IMR-90 (cell line): ENCODE measurements at regions not wholly inside any gene's neighbourhood (a gene's known extent, or its start where the extent isn't known, plus 50 kb on each side); places are given as distances from the start of the nearest gene placed in this dataset.

Experiments
- ATAC-seq: fragments of 200-7000 bp; cut with Tn5 transposase; 2 replicates; pipeline ENCODE4 v1.9.1; 2020; ENCODE audit warnings: low read depth, mild to moderate bottlenecking, moderate library complexity
- BruUV-seq: library from RNA; stranded (reverse); fragments of 400-500 nt; replicated peaks from 2 replicates; lab custom pipeline; 2021; lab: Mats Ljungman, UMichigan
- CTCF ChIA-PET: fragments of 300-600 bp; formaldehyde crosslinking; extraction: SDS; loops from one replicate; lab custom pipeline; 2021; ENCODE audit warnings: antibody characterized with exemption; lab: Yijun Ruan, JAX
- POLR2A ChIA-PET: fragments of 300-600 bp; sonication (Branson Sonifier 250); formaldehyde crosslinking; loops from one replicate; lab custom pipeline; 2022; ENCODE audit warnings: antibody characterized with exemption; ENCODE audit not compliant: unreplicated experiment; lab: Charles Lee
- DNase-seq: peaks from one replicate; pipeline ENCODE4 v3.0.0; 2013
- H2AFZ ChIP-seq: replicated peaks from 2 replicates; pipeline ENCODE3; 2013; ENCODE audit warnings: low read length, mild to moderate bottlenecking; ENCODE audit not compliant: poor library complexity
- H2AK5ac ChIP-seq: 2 replicates; pipeline ENCODE4 v1.6.1; 2013; ENCODE audit warnings: low read depth, low read length, inconsistent platforms
- H2AK9ac ChIP-seq: replicated peaks from 2 replicates; pipeline ENCODE3; 2013; ENCODE audit warnings: mild to moderate bottlenecking, low read depth, low read length, moderate library complexity; ENCODE audit not compliant: poor library complexity
- H2BK120ac ChIP-seq: 2 replicates; pipeline ENCODE4 v1.6.1; 2013; ENCODE audit warnings: low read depth, low read length, inconsistent platforms
- H2BK15ac ChIP-seq: 3 replicates; pipeline ENCODE4 v1.6.1; 2013; ENCODE audit warnings: low read depth, low read length, inconsistent platforms
- H2BK20ac ChIP-seq: 2 replicates; pipeline ENCODE4 v1.6.1; 2013; ENCODE audit warnings: low read depth, mild to moderate bottlenecking, inconsistent platforms, low read length, moderate library complexity
- H2BK5ac ChIP-seq: 2 replicates; pipeline ENCODE4 v1.6.1; 2013; ENCODE audit warnings: mild to moderate bottlenecking, low read depth, low read length, inconsistent platforms; ENCODE audit not compliant: poor library complexity, severe bottlenecking
- H3K14ac ChIP-seq: replicated peaks from 2 replicates; pipeline ENCODE4 v1.6.1; 2013; ENCODE audit warnings: low read depth, low read length, inconsistent platforms
- H3K18ac ChIP-seq: 2 replicates; pipeline ENCODE4 v1.6.1; 2013; ENCODE audit warnings: low read depth, low read length, control low read depth
- H3K23ac ChIP-seq: 2 replicates; pipeline ENCODE4 v1.6.1; 2013; ENCODE audit warnings: low read depth, low read length, inconsistent platforms
- H3K27ac ChIP-seq: 2 replicates; pipeline ENCODE4 v1.5.1; 2013; ENCODE audit warnings: mild to moderate bottlenecking, control low read depth, low read length; ENCODE audit not compliant: insufficient read depth
- H3K27me3 ChIP-seq: 2 replicates; pipeline ENCODE4 v1.6.1; 2013; ENCODE audit warnings: low read length; ENCODE audit not compliant: control insufficient read depth, insufficient read depth
- H3K36me3 ChIP-seq: 2 replicates; pipeline ENCODE4 v1.6.1; 2013; ENCODE audit warnings: low read length, mixed read lengths; ENCODE audit not compliant: control insufficient read depth, insufficient read depth
- H3K4ac ChIP-seq: 2 replicates; pipeline ENCODE4 v1.6.1; 2013; ENCODE audit warnings: low read depth, low read length, inconsistent platforms
- H3K4me1 ChIP-seq: 2 replicates; pipeline ENCODE4 v1.6.1; 2013; ENCODE audit warnings: low read length, mixed read lengths; ENCODE audit not compliant: control insufficient read depth, insufficient read depth
- H3K4me2 ChIP-seq: 2 replicates; pipeline ENCODE4 v1.6.1; 2013; ENCODE audit warnings: low read depth, mild to moderate bottlenecking, control low read depth, low read length, moderate library complexity
- H3K4me3 ChIP-seq: 2 replicates; pipeline ENCODE4 v1.5.1; 2013; ENCODE audit warnings: low read depth, mild to moderate bottlenecking, control low read depth, low read length, moderate library complexity; ENCODE audit not compliant: insufficient read depth
- H3K56ac ChIP-seq: 2 replicates; pipeline ENCODE4 v1.6.1; 2013; ENCODE audit warnings: low read length, inconsistent platforms; ENCODE audit not compliant: insufficient read depth; ENCODE audit errors: extremely low read depth
- H3K79me1 ChIP-seq, 2 experiments: 2 replicates each; pipeline ENCODE4 v1.6.1; 2013; ENCODE audit warnings: low read length in 2 of 2, inconsistent platforms in 1 of 2, low read depth in 1 of 2
- H3K9ac ChIP-seq: 2 replicates; pipeline ENCODE4 v1.6.1; 2013; ENCODE audit warnings: low read depth, low read length, control low read depth
- H3K9me1 ChIP-seq: 2 replicates; pipeline ENCODE4 v1.6.1; 2013; ENCODE audit warnings: low read length, inconsistent platforms; ENCODE audit not compliant: insufficient read depth
- H3K9me3 ChIP-seq: 2 replicates; pipeline ENCODE4 v1.6.1; 2013; ENCODE audit warnings: low read length; ENCODE audit not compliant: control insufficient read depth, insufficient read depth
- H4K20me1 ChIP-seq: 2 replicates; pipeline ENCODE4 v1.6.1; 2013; ENCODE audit warnings: low read length, inconsistent platforms; ENCODE audit not compliant: insufficient read depth
- H4K5ac ChIP-seq: 2 replicates; pipeline ENCODE4 v1.6.1; 2013; ENCODE audit warnings: mild to moderate bottlenecking, low read depth, low read length, control low read depth
- H4K8ac ChIP-seq, 2 experiments: 2 replicates each; pipeline ENCODE4 v1.6.1; 2013; ENCODE audit warnings: low read depth in 2 of 2, low read length in 2 of 2, control low read depth in 1 of 2, inconsistent platforms in 1 of 2
- H4K91ac ChIP-seq: 2 replicates; pipeline ENCODE4 v1.6.1; 2013; ENCODE audit warnings: low read depth, low read length, inconsistent platforms; ENCODE audit not compliant: insufficient read depth
- BHLHE40 ChIP-seq: fragments of 150-350 bp; IDR thresholded peaks from 2 replicates; pipeline ENCODE4 v1.6.1; 2016; ENCODE audit warnings: mild to moderate bottlenecking, low read depth, low read length
- CEBPB ChIP-seq: IDR thresholded peaks from 2 replicates; pipeline ENCODE4 v1.6.1; 2012; ENCODE audit warnings: low read depth, low read length, improper control_type of control experiment
- CHD1 ChIP-seq: IDR thresholded peaks from 2 replicates; pipeline ENCODE4 v1.6.1; 2012; ENCODE audit warnings: low read depth, low read length, improper control_type of control experiment
- FOS ChIP-seq: fragments of 150-350 bp; IDR thresholded peaks from 2 replicates; pipeline ENCODE4 v1.6.1; 2016; ENCODE audit warnings: low read depth, low read length
- MAFK ChIP-seq: IDR thresholded peaks from 2 replicates; pipeline ENCODE4 v1.6.1; 2012; ENCODE audit warnings: low read depth, low read length, improper control_type of control experiment
- MAZ ChIP-seq: IDR thresholded peaks from 2 replicates; pipeline ENCODE4 v1.6.1; 2012; ENCODE audit warnings: low read depth, mild to moderate bottlenecking, low read length, improper control_type of control experiment, moderate library complexity, borderline replicate concordance
- MXI1 ChIP-seq: IDR thresholded peaks from 2 replicates; pipeline ENCODE4 v1.6.1; 2012; ENCODE audit warnings: low read depth, mild to moderate bottlenecking, low read length, moderate library complexity, borderline replicate concordance
- NFE2L2 ChIP-seq: fragments of 150-350 bp; IDR thresholded peaks from 2 replicates; pipeline ENCODE4 v1.6.1; 2016; ENCODE audit warnings: low read depth, mild to moderate bottlenecking, low read length
- POLR2A ChIP-seq: IDR thresholded peaks from 2 replicates; pipeline ENCODE4 v1.6.1; 2012; ENCODE audit warnings: mild to moderate bottlenecking, low read depth, low read length
- RAD21 ChIP-seq: IDR thresholded peaks from 2 replicates; pipeline ENCODE4 v1.6.1; 2012; ENCODE audit warnings: low read length, improper control_type of control experiment
- RCOR1 ChIP-seq: IDR thresholded peaks from 2 replicates; pipeline ENCODE4 v1.6.1; 2012; ENCODE audit warnings: mild to moderate bottlenecking, low read length, improper control_type of control experiment; ENCODE audit not compliant: insufficient replicate concordance
- RFX5 ChIP-seq: IDR thresholded peaks from 2 replicates; pipeline ENCODE4 v1.8.0; 2012; ENCODE audit warnings: low read depth, mild to moderate bottlenecking, low read length, moderate library complexity
- SMC3 ChIP-seq: fragments of 150-350 bp; IDR thresholded peaks from 2 replicates; pipeline ENCODE4 v1.6.1; 2016; ENCODE audit warnings: low read depth, mild to moderate bottlenecking, antibody characterized with exemption, low read length, moderate library complexity
- WGBS, 2 experiments: methylation state at CpG; one replicate each; pipeline versions ENCODE4 v1.1.5 to v1.1.7; 2013; ENCODE audit warnings: missing lambda C conversion rate in 2 of 2; ENCODE audit not compliant: insufficient read length in 1 of 2; ENCODE audit errors: extremely low coverage in 2 of 2; 5-methylcytosine and 5-hydroxymethylcytosine counted together
- dilution Hi-C: fragments of 300-500 bp; cut with HindIII; formaldehyde crosslinking; loops from one replicate; pipeline ENCODE4 v1.14.3; 2018; ENCODE audit warnings: low sequenced_read_pairs; ENCODE audit not compliant: unreplicated experiment
- in situ Hi-C: fragments of 300-500 bp; cut with MboI; formaldehyde crosslinking; loops from 3 replicates; pipeline ENCODE4 v1.14.3; 2019; ENCODE audit warnings: low sequenced_read_pairs, inconsistent platforms, mixed read lengths
- intact Hi-C: fragments of 100-400 bp; cut with micrococcal nuclease; formaldehyde crosslinking; loops from 2 replicates; pipeline ENCODE4 v1.10.0; 2022
- TF ChIP-seq, protein P1 (sequence below): conservative IDR thresholded peaks from 2 replicates; pipeline ENCODE4 v1.5.1; 2012; ENCODE audit warnings: mild to moderate bottlenecking, low read depth, low read length, improper control_type of control experiment
- TF ChIP-seq, protein P2 (sequence below): fragments of 150-350 bp; IDR thresholded peaks from 2 replicates; pipeline ENCODE4 v1.6.1; 2017; ENCODE audit warnings: mild to moderate bottlenecking, antibody characterized with exemption, low read length, low read depth
- TF ChIP-seq, protein P3 (sequence below): fragments of 150-350 bp; IDR thresholded peaks from 2 replicates; pipeline ENCODE4 v1.6.1; 2016; ENCODE audit warnings: low read depth, mild to moderate bottlenecking, low read length, moderate library complexity, borderline replicate concordance

DNA sequence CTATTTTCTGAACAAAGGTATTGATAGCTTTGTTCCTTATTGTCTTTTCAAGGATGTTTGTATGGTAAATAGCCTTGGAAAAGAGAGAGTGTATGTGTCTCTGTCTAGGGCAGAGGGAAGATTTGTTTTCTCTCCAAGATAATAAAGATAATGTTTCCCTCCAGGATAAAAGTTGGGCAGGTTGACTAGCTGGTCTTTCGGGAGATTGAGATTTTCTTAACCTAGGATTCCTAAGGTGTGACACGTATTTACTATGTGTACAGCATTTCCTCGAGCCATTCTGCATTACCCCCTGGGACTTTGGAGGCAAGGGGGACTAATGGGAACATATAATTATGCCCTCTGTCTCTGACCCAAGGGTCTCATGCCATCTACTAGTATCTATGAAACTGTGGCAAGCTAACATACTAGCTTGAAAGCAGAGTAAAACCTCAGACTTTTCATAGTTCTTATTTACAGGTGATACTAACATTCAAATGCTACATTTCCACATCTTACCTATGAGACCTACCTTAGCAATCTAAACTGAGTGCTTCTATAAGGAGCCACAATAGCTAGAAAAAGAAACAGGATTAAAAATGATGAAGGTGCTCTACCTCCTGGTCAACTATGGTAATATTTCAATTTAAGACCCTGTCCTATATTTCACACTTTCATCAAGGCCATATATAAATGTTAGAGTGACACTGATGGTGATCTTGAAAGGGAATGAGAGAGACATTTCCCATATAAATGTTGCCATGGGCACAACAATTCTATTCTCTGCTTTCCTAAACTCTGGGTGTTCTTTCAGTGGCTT, 252.9 kb upstream of the CBLB start:
- H2BK20ac ChIP-seq = no peak overlapping the region
- no peak overlapping the region for H4K5ac ChIP-seq
- H3K9me3 ChIP-seq = no peaks in the 10 kb centered on the region
- no peaks in the 10 kb centered on the region for H3K27me3 ChIP-seq
- no peak overlapping the region for H2AK9ac ChIP-seq
- DNase-seq (no peak), ATAC-seq (no peak)
- H3K4me1 ChIP-seq = peaks cover 3% of the 10 kb centered on the region; the same call in 1 of the 2 replicates
- H3K9ac ChIP-seq = no peak overlapping the region
- H3K56ac ChIP-seq = no peak overlapping the region
- in situ Hi-C loops (no loop called here), intact Hi-C loops (loop anchor here (10.0 kb wide), 1 partner anchor 437 kb away; no protein-coding TSS in a partner anchor), dilution Hi-C loops (no loop called here)
- CTCF ChIA-PET = no interaction called here
- no peaks in the 10 kb centered on the region for H4K20me1 ChIP-seq
- POLR2A ChIA-PET = no interaction called here
- no peak overlapping the region for H2AFZ ChIP-seq
- H3K9me1 ChIP-seq = no peaks in the 10 kb centered on the region; the same call in 1 of the 2 replicates
- WGBS, 2 experiments = no CpG with 5 or more reads among the region's 3 CpGs
- no peak overlapping the region for H3K14ac ChIP-seq
- H2BK5ac ChIP-seq = no peak overlapping the region
- no peak overlapping the region for H2AK5ac ChIP-seq
- H4K8ac ChIP-seq = no peak overlapping the region
- no peak overlapping the region for H3K4me2 ChIP-seq
- H3K4ac ChIP-seq = no peak overlapping the region
- no peak for TF ChIP-seq RFX5
- TF ChIP-seq BHLHE40 = no peak
- TF ChIP-seq CEBPB = no peak
- TF ChIP-seq, protein P1, sequence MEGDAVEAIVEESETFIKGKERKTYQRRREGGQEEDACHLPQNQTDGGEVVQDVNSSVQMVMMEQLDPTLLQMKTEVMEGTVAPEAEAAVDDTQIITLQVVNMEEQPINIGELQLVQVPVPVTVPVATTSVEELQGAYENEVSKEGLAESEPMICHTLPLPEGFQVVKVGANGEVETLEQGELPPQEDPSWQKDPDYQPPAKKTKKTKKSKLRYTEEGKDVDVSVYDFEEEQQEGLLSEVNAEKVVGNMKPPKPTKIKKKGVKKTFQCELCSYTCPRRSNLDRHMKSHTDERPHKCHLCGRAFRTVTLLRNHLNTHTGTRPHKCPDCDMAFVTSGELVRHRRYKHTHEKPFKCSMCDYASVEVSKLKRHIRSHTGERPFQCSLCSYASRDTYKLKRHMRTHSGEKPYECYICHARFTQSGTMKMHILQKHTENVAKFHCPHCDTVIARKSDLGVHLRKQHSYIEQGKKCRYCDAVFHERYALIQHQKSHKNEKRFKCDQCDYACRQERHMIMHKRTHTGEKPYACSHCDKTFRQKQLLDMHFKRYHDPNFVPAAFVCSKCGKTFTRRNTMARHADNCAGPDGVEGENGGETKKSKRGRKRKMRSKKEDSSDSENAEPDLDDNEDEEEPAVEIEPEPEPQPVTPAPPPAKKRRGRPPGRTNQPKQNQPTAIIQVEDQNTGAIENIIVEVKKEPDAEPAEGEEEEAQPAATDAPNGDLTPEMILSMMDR = no peak
- TF ChIP-seq RCOR1 = no peak
- TF ChIP-seq, protein P2, sequence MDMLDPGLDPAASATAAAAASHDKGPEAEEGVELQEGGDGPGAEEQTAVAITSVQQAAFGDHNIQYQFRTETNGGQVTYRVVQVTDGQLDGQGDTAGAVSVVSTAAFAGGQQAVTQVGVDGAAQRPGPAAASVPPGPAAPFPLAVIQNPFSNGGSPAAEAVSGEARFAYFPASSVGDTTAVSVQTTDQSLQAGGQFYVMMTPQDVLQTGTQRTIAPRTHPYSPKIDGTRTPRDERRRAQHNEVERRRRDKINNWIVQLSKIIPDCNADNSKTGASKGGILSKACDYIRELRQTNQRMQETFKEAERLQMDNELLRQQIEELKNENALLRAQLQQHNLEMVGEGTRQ = no peak
- no peak for TF ChIP-seq POLR2A
- TF ChIP-seq FOS = no peak
- no peak for TF ChIP-seq CHD1
- TF ChIP-seq RAD21 = no peak
- TF ChIP-seq MAZ = no peak
- no peak for TF ChIP-seq MXI1
- TF ChIP-seq MAFK = no peak
- TF ChIP-seq, protein P3, sequence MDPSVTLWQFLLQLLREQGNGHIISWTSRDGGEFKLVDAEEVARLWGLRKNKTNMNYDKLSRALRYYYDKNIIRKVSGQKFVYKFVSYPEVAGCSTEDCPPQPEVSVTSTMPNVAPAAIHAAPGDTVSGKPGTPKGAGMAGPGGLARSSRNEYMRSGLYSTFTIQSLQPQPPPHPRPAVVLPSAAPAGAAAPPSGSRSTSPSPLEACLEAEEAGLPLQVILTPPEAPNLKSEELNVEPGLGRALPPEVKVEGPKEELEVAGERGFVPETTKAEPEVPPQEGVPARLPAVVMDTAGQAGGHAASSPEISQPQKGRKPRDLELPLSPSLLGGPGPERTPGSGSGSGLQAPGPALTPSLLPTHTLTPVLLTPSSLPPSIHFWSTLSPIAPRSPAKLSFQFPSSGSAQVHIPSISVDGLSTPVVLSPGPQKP = no peak
- TF ChIP-seq SMC3 = no peak
- no peak for TF ChIP-seq NFE2L2
- H3K27ac ChIP-seq = no peak overlapping the region
- H3K79me1 ChIP-seq = no peaks in the 10 kb centered on the region
- H4K91ac ChIP-seq = no peak overlapping the region
- no peaks in the 10 kb centered on the region for H3K36me3 ChIP-seq
- no peak overlapping the region for H3K23ac ChIP-seq
- BruUV-seq = no TSS peak
- H2BK15ac ChIP-seq = no peak overlapping the region; the same call in 2 of the 3 replicates
- H3K4me3 ChIP-seq = no peak overlapping the region
- H2BK120ac ChIP-seq = no peak overlapping the region
- H3K18ac ChIP-seq = no peak overlapping the region
